Calu3 (cell line): ENCODE measurements at regions not wholly inside any gene's neighbourhood (a gene's known extent, or its start where the extent isn't known, plus 50 kb on each side); places are given as distances from the start of the nearest gene placed in this dataset.
A peak's percentile ranks its signal among the peaks of the same experiment; 100 is the strongest.

Source experiments
- BruUV-seq: library from RNA; stranded (reverse); fragments of 400-500 nt; replicated peaks from 2 replicates; lab custom pipeline; 2021; lab: Mats Ljungman, UMichigan
- CTCF ChIA-PET: fragments of 300-600 bp; sonication (Branson Sonifier 250); formaldehyde crosslinking; loops from one replicate; lab custom pipeline; 2022; ENCODE audit warnings: antibody characterized with exemption; lab: Charles Lee
- DNase-seq: peaks from one replicate; pipeline ENCODE4 v3.0.0; 2022
- H3K27ac Mint-ChIP-seq: one replicate; pipeline ENCODE4 v1.8.0; 2022; ENCODE audit warnings: mixed read lengths; ENCODE audit not compliant: unreplicated experiment
- H3K27me3 Mint-ChIP-seq: one replicate; pipeline ENCODE4 v1.8.0; 2022; ENCODE audit warnings: mixed read lengths; ENCODE audit not compliant: unreplicated experiment
- H3K36me3 Mint-ChIP-seq: one replicate; pipeline ENCODE4 v1.8.0; 2022; ENCODE audit warnings: mild to moderate bottlenecking, moderate library complexity, mixed read lengths; ENCODE audit not compliant: insufficient read depth, unreplicated experiment
- H3K4me1 Mint-ChIP-seq: one replicate; pipeline ENCODE4 v1.8.0; 2022; ENCODE audit warnings: mild to moderate bottlenecking, low read depth, mixed read lengths; ENCODE audit not compliant: unreplicated experiment
- H3K4me3 Mint-ChIP-seq: one replicate; pipeline ENCODE4 v1.8.0; 2022; ENCODE audit warnings: mild to moderate bottlenecking, low read depth, moderate library complexity, mixed read lengths; ENCODE audit not compliant: unreplicated experiment
- H3K9me3 Mint-ChIP-seq: one replicate; pipeline ENCODE4 v1.8.0; 2022; ENCODE audit warnings: low read depth, mixed read lengths; ENCODE audit not compliant: unreplicated experiment
- CTCF ChIP-seq: fragments of 200-600 bp; IDR thresholded peaks from one replicate; pipeline ENCODE4 v1.8.0; 2022; ENCODE audit warnings: antibody characterized with exemption; ENCODE audit not compliant: unreplicated experiment
- intact Hi-C: fragments of 100-400 bp; cut with micrococcal nuclease; formaldehyde crosslinking; loops from one replicate; pipeline ENCODE4 v1.10.0; 2022; ENCODE audit not compliant: unreplicated experiment

GRCh38 chr7:8833355-8833754 is 399.9 kb downstream of the NXPH1 start:
- no peak for DNase-seq
- no TSS peak for BruUV-seq
- Mint-ChIP-seq H3K9me3 (no peaks in the 10 kb centered on the region), H3K27me3 (no peaks in the 10 kb centered on the region), H3K4me3 (no peak overlapping the region), H3K27ac (no peak overlapping the region), H3K36me3 (no peaks in the 10 kb centered on the region), H3K4me1 (peaks cover 8% of the 10 kb centered on the region)
- CTCF ChIA-PET = no interaction called here
- no peak for TF ChIP-seq CTCF
- intact Hi-C loops = no loop called here

- H3K4me3 Mint-ChIP-seq = no peak overlapping the region
- DNase-seq = no peak
- H3K27ac Mint-ChIP-seq = peak overlapping the region; percentile 45
- intact Hi-C loops = no loop called here
- no peaks in the 10 kb centered on the region for H3K36me3 Mint-ChIP-seq
- H3K9me3 Mint-ChIP-seq = peaks cover 3% of the 10 kb centered on the region
- TF ChIP-seq CTCF = no peak
- no peaks in the 10 kb centered on the region for H3K27me3 Mint-ChIP-seq
- CTCF ChIA-PET = no interaction called here
- BruUV-seq = no TSS peak
- no peaks in the 10 kb centered on the region for H3K4me1 Mint-ChIP-seq
These were observed 407.8 kb downstream of the NXPH1 start for GRCh38 chr7:8841171-8841570.

GRCh38 chr7:8871716-8872115 is 438.3 kb downstream of the NXPH1 start:
- no TSS peak for BruUV-seq
- Mint-ChIP-seq H3K9me3 (peaks cover 2% of the 10 kb centered on the region), H3K36me3 (no peaks in the 10 kb centered on the region), H3K4me3 (no peak overlapping the region), H3K27ac (no peak overlapping the region), H3K27me3 (no peaks in the 10 kb centered on the region), H3K4me1 (no peaks in the 10 kb centered on the region)
- no peak for TF ChIP-seq CTCF
- DNase-seq = no peak
- intact Hi-C loops = no loop called here
- CTCF ChIA-PET = interaction anchor here (1.1 kb wide), 1 partner anchor 20 kb away, joined by 4 read pairs; no protein-coding TSS in a partner anchor

GRCh38 chr7:8881916-8882315 is 448.5 kb downstream of the NXPH1 start:
- no peak for DNase-seq
- Mint-ChIP-seq H3K9me3 (peaks cover 9% of the 10 kb centered on the region), H3K27me3 (no peaks in the 10 kb centered on the region), H3K36me3 (no peaks in the 10 kb centered on the region), H3K27ac (no peak overlapping the region), H3K4me1 (peaks cover 9% of the 10 kb centered on the region), H3K4me3 (no peak overlapping the region)
- TF ChIP-seq CTCF = no peak
- no TSS peak for BruUV-seq
- intact Hi-C loops = no loop called here
- CTCF ChIA-PET = interaction anchor here (0.6 kb wide), 1 partner anchor 260 kb away, joined by 5 read pairs; no protein-coding TSS in a partner anchor
